Prostate gland (tissue), 2 donors: ENCODE measurements at regions not wholly inside any gene's neighbourhood (a gene's known extent, or its start where the extent isn't known, plus 50 kb on each side); places are given as distances from the start of the nearest gene placed in this dataset.

Experiments used
- DNase-seq: peaks from one replicate; pipeline ENCODE4 v3.0.0-alpha.2; 2019; ENCODE audit warnings: low spot score
- H3K27ac ChIP-seq, 2 donors: fragments of 200-600 bp; sonication (generic); 2 replicates each; pipeline ENCODE4 v1.5.1; 2017 to 2019
- H3K27me3 ChIP-seq: fragments of 200-600 bp; sonication (generic); replicated peaks from 2 replicates; pipeline ENCODE4 v1.5.1; 2019; ENCODE audit not compliant: insufficient read depth
- H3K36me3 ChIP-seq, 2 donors: fragments of 200-600 bp; sonication (generic); 1 replicate in 1 of 2; 2 replicates in 1 of 2; pipeline versions ENCODE4 v1.5.1 to v1.8.1; 2017 to 2019
- H3K4me1 ChIP-seq: fragments of 200-600 bp; sonication (generic); replicated peaks from 2 replicates; pipeline ENCODE4 v1.5.1; 2019
- H3K4me3 ChIP-seq, 2 donors: fragments of 200-600 bp; sonication (generic); 2 replicates each; pipeline ENCODE4 v1.5.1; 2017 to 2019
- H3K9me3 ChIP-seq: fragments of 200-600 bp; sonication (generic); 2 replicates; pipeline ENCODE4 v1.5.1; 2017
- POLR2A ChIP-seq: fragments of 450-650 bp; IDR thresholded peaks from one replicate; pipeline ENCODE4 v1.6.1; 2016; ENCODE audit warnings: antibody characterized with exemption, mild to moderate bottlenecking
- POLR2AphosphoS5 ChIP-seq: sonication (generic); formaldehyde crosslinking; IDR thresholded peaks from one replicate; pipeline ENCODE4 v1.6.1; 2017; ENCODE audit warnings: antibody characterized with exemption
- whole genome bisulfite sequencing: methylation state at CpG from one replicate; pipeline ENCODE4 v1.1.5; 2018; 5-methylcytosine and 5-hydroxymethylcytosine counted together
- intact Hi-C: fragments of 100-400 bp; cut with DNase I; formaldehyde crosslinking; loops from one replicate; pipeline ENCODE4 v1.14.2; 2022
- TF ChIP-seq, protein P1 (sequence below), 4 experiments: fragments of 200-600 bp in 2 of 4; fragments of 450-650 bp in 2 of 4; sonication (generic) in 2 of 4; IDR thresholded peaks; 1 replicate in 3 of 4; 2 replicates in 1 of 4; pipeline ENCODE4 v1.5.1; 2016 to 2019; ENCODE audit warnings: antibody characterized with exemption in 4 of 4, mild to moderate bottlenecking in 2 of 4, moderate library complexity in 2 of 4

DNA sequence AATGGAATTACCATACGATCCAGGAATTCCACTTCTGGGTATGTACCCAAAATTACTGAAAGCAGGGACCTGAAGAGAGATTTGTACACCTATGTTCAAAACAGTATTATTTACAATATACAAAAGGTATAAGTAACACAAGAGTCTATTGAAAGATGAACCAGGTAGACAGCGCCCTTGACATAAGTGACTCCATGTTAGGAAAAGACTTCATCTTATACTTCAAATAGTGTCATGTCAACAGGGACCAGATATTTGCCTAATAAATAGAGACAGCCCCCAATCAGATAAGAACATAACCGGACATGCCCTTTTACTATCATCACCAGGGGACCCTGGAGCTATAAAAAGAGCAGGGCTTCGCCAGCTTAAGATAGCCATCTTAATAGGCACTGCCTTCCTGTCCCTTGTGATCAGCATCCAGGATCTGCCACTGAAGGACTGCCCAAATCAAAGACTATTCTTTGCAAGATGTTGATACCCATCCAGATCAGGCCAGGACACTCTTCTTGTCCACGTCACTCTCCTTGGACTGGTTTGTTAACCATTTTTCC lies 309.0 kb upstream of the SULF2 start:
- H3K9me3 ChIP-seq, result no peaks in the 10 kb centered on the region
- 54% methylated on average over 5 of the region's 5 CpGs for WGBS
- H3K4me3 ChIP-seq, result no peak overlapping the region
- no peaks in the 10 kb centered on the region for H3K27me3 ChIP-seq
- DNase-seq, result no peak
- H3K27ac ChIP-seq, result no peak overlapping the region
- no peaks in the 10 kb centered on the region for H3K36me3 ChIP-seq
- TF ChIP-seq POLR2A (no peak), POLR2AphosphoS5 (no peak)
- TF ChIP-seq, protein P1, sequence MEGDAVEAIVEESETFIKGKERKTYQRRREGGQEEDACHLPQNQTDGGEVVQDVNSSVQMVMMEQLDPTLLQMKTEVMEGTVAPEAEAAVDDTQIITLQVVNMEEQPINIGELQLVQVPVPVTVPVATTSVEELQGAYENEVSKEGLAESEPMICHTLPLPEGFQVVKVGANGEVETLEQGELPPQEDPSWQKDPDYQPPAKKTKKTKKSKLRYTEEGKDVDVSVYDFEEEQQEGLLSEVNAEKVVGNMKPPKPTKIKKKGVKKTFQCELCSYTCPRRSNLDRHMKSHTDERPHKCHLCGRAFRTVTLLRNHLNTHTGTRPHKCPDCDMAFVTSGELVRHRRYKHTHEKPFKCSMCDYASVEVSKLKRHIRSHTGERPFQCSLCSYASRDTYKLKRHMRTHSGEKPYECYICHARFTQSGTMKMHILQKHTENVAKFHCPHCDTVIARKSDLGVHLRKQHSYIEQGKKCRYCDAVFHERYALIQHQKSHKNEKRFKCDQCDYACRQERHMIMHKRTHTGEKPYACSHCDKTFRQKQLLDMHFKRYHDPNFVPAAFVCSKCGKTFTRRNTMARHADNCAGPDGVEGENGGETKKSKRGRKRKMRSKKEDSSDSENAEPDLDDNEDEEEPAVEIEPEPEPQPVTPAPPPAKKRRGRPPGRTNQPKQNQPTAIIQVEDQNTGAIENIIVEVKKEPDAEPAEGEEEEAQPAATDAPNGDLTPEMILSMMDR (IDR thresholded peaks at IDR 0.05), result no peak
- intact Hi-C loops, result no loop called here
- no peaks in the 10 kb centered on the region for H3K4me1 ChIP-seq

DNA sequence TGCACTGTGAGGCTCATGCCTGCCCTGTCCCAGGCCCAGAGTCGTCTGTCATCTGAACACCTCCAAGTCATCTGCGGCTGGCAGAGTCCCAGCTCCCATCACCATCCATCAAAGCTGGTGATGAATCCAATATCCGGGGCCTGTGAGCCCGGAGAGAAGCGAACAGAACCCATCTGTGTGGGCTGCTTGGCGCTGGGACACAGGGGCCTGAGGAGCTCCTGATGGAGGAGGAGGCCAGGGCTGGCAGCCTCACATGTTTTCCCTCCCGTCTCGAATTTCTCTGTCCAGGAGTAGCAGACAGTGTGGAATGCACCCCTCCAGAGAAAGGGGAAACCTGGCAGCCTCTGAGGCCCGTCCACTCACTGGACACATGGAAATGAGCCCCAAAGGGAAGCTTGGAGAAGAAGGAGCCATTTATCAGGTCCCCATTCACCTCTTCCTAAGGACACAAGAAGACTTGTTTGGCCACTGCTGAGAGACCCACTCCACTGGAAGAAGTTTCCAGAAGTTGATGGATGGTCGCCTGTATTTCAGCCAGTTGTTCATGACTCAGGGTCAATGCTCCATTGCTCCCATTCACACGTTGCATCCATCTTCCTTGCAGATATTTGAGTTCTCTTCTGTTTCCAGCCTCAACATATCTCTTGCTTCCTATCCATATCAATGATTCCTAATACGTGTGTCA lies 307.5 kb upstream of the SULF2 start:
- Histone ChIP-seq H3K9me3 (no peaks in the 10 kb centered on the region), H3K4me1 (no peaks in the 10 kb centered on the region), H3K36me3 (no peaks in the 10 kb centered on the region), H3K27me3 (no peaks in the 10 kb centered on the region), H3K27ac (no peak overlapping the region), H3K4me3 (no peak overlapping the region)
- intact Hi-C loops, result no loop called here
- 70% methylated on average over 12 of the region's 12 CpGs for WGBS
- TF ChIP-seq, protein P1 (IDR thresholded peaks at IDR 0.05), result no peak
- TF ChIP-seq POLR2AphosphoS5, result no peak
- no peak for TF ChIP-seq POLR2A
- DNase-seq, result no peak

DNA sequence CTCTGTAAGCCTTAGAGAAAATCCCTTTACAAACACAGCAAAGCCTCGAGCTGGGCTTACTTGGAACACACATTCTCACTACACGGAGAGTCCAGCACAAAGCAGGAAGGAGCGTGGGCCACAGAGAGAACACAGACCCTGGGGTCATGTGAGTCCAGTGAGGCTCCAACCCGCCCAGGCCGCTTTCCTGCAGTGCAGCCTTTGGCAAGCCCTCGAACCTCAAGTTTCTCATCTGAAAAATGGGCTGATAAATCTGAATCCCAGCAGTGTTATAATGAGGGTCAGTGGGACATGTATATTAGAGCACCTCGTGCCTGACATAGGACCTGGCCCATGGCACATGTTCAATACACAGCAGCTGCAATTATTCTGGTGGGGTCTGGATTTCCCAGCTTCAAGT lies 305.5 kb upstream of the SULF2 start:
- Histone ChIP-seq H3K4me1 (no peaks in the 10 kb centered on the region), H3K9me3 (no peaks in the 10 kb centered on the region), H3K27ac (no peak overlapping the region), H3K36me3 (no peaks in the 10 kb centered on the region), H3K4me3 (no peak overlapping the region), H3K27me3 (no peaks in the 10 kb centered on the region)
- TF ChIP-seq, protein P1 (IDR thresholded peaks at IDR 0.05), result no peak
- TF ChIP-seq POLR2A (no peak), POLR2AphosphoS5 (no peak)
- WGBS, result 93% methylated on average over 7 of the region's 7 CpGs
- no peak for DNase-seq
- intact Hi-C loops, result no loop called here

DNA sequence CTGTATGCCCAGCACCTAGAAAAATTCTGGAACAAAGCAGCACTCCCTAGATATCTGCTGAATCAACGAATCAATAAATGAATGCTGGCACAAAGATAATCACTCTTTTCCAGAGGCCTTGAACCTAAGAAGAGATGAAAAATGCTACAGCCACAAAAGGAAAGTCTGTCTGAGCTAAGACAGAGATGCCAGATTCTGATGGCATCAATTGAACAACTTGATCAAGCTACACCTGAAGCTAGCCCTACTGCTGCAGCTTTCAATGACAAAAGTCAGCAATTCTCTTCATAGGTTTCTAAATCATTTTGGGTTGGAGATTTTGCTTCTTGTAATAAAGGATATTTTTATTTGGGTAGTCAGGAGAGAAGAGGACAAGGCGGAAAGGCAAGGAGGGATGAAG lies 305.0 kb upstream of the SULF2 start:
- no peak for DNase-seq
- Histone ChIP-seq H3K4me1 (no peaks in the 10 kb centered on the region), H3K27ac (no peak overlapping the region), H3K36me3 (no peaks in the 10 kb centered on the region), H3K27me3 (no peaks in the 10 kb centered on the region), H3K9me3 (no peaks in the 10 kb centered on the region), H3K4me3 (no peak overlapping the region)
- TF ChIP-seq POLR2A (no peak), POLR2AphosphoS5 (no peak)
- TF ChIP-seq, protein P1 (IDR thresholded peaks at IDR 0.05), result no peak
- intact Hi-C loops, result no loop called here
- 90% methylated on average over 2 of the region's 2 CpGs for WGBS

DNA sequence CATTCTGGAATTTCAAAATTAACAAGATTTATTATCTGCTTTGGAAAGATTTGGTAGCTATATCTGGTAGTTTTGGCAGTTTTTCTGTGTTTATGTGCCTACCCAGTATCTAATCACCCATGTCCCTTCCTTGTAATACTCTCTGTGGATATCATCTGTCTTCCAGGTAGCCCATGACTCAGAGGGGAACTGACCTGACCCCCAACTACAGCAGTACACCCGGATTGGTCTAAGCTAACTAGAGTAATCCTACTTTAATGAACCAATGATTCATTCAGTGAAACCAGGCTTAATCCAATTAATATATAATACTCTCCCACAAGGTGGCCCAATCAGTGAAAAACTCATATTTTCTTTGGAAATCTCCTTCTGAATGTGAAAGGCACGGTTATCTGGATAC lies 295.3 kb upstream of the SULF2 start:
- no peaks in the 10 kb centered on the region for H3K36me3 ChIP-seq
- no peaks in the 10 kb centered on the region for H3K4me1 ChIP-seq
- H3K4me3 ChIP-seq, result no peak overlapping the region
- H3K9me3 ChIP-seq, result no peaks in the 10 kb centered on the region
- WGBS, result 80% methylated on average over 2 of the region's 2 CpGs
- intact Hi-C loops, result no loop called here
- TF ChIP-seq, protein P1 (IDR thresholded peaks at IDR 0.05), result no peak
- no peak for TF ChIP-seq POLR2A
- TF ChIP-seq POLR2AphosphoS5, result no peak
- no peak for DNase-seq
- H3K27me3 ChIP-seq, result no peaks in the 10 kb centered on the region
- H3K27ac ChIP-seq, result no peak overlapping the region
